Hippocampal formation (tissue), 2 donors: ENCODE measurements at regions not wholly inside any gene's neighbourhood (a gene's known extent, or its start where the extent isn't known, plus 50 kb on each side); places are given as distances from the start of the nearest gene placed in this dataset.
"Not testable (repeated sequence)": the region's sequence is repeated elsewhere in the genome, so short reads cannot be mapped to it uniquely, and the experiment has no call there.

Experiments used
- DNase-seq, 2 donors: peaks; one replicate each; lab custom pipeline; 2025; lab: John Stamatoyannopoulos, UW

GRCh38 chr2:217593732-217594131 lies 409.1 kb downstream of the TNS1 start:
- DNase-seq, result no peak

GRCh38 chr2:217588266-217588665 lies 414.5 kb downstream of the TNS1 start:
- DNase-seq, result no peak

- DNase-seq, result no peak
Observed at GRCh38 chr2:217585362-217585761, 417.4 kb downstream of the TNS1 start.

GRCh38 chr2:217580407-217580806 lies 422.4 kb downstream of the TNS1 start:
- DNase-seq, result not testable (repeated sequence)

DNA sequence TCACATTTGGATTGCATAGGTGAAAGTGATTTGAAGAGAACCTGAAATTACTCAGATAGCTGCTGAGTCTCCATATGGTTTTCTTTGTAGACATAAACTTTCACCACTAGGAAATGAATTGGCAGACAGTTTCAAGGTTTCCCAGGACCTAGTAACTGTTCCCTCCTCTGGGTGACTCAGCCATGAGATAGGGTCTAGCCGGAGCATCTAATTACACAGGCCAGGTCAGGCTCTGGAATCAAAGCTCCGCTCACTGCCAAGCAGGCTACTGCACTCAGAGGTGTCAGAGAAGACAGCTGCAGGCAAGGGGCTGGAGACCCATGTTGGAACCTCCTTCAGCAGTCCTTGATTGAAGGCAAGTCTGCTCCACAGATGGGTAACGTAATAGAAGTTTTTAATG lies 429.2 kb downstream of the TNS1 start:
- no peak for DNase-seq

DNA sequence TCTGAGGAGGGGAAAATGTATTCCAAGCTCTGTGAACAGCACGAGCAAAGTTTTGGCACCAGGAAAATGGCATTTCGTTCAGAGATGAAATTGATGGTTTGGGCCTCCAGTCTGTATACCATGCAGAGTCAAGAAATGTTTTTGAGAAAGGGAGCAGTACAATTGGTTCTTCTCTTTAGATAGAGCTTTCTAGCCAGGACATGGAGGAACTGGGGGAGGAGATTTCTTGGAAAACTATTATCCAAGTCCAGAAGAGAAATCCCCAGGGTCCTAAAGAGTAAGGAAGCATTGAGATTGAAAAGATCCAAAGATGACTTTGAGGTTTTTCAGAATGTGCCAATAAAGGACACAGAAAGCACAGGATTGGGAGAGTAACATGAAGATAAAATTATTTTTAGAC lies 432.4 kb downstream of the TNS1 start:
- DNase-seq, result no peak

DNA sequence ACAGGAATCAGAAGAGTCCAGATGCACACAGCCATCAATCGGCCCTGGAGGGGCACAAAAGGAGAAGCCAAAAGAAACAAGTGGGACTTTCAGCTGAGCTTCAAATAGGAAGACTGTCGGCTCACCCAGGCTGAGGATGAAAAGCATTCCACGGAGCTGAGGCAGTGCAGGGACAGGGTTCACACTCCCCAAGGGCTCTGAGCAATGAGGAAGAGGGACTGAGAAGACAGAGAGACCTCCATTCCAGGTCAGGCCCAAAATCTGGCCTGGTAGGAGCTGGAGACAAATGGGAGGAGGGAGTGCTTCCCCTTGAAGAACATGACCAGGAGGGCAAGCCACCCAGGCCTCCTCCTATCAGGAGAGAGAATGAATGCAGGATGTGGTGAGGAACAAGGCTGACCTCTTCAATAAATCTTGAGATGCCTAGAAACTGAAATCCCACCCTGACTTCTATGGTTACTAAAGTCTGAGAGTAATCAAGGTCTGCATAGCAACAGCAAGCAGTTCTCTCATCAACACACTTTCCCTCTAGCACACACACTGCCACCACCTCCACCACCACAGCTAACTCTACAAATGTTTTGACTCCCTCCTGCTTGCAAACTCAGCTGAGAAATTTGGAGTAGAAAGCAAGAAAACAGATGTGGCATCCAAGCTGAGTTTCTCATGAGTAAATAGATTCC lies 434.4 kb downstream of the TNS1 start:
- peak in 1 of 2 donors; percentile 12 for DNase-seq

DNA sequence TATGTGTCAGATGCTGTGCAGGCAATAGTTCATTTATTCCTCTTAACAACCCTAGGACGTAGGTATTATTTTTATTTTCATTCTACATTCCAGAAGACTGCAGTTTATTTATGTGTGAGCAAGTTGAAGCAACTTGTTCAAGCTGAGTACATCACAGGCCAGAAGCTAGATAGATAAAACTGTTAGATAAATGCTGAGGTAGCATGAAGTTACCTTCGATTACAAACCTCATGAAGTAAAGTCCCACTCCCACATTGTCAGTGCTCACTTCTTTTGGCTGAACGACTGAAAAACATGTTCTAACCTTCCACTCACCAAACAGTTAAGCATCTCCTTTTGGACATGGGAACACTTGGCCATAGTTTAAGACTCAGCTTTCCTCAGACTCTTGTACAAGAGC lies 439.2 kb downstream of the TNS1 start:
- no peak for DNase-seq

DNA sequence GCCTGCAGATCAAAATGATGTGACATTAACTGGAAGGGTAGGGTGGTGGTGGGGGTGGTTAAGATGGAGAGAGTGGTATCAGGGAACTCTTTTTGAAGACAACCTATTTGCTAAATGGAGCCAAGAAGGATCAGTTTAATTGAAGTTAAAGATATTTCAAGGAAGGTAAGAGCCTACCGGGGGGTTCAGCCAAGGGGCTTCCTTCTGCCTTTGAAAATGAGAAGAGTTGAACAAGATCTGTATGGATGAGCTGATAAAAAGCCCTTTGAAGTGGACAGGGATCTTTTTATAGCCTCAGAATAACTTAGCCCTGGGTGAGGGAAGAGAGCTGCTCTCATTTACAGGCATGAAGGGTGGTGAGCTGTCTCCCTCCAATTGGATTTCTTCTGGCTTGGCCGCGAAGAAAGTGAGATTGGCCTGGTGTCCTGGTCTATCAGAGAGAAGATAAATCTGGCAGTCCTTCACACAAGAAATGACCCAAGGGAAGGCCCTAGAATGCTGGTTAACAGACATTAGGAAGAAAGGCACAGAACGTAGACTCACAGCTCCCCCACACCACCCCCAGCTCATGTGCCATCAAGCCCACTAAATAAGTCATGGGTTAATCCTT lies 439.8 kb downstream of the TNS1 start:
- DNase-seq, result no peak

DNA sequence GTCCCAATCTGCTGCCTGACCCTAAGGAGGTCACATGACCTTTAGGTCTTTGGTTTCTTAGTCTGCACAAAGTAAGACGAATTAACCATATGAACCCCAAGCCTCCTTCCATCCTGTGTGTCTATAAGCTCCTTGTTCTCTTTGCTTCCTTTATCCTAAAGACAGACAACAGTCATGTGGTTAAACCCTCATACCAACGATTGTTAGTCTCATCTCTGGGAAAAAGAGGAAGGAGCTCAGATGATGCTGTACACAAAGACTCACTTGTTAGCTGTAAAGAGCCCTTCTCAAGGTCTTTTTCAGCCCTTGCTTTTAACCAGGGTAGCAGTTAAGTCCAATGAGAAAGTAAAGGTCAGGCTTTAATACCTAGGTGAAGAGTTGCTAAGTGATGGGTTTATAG lies 443.7 kb downstream of the TNS1 start:
- DNase-seq, result no peak

DNA sequence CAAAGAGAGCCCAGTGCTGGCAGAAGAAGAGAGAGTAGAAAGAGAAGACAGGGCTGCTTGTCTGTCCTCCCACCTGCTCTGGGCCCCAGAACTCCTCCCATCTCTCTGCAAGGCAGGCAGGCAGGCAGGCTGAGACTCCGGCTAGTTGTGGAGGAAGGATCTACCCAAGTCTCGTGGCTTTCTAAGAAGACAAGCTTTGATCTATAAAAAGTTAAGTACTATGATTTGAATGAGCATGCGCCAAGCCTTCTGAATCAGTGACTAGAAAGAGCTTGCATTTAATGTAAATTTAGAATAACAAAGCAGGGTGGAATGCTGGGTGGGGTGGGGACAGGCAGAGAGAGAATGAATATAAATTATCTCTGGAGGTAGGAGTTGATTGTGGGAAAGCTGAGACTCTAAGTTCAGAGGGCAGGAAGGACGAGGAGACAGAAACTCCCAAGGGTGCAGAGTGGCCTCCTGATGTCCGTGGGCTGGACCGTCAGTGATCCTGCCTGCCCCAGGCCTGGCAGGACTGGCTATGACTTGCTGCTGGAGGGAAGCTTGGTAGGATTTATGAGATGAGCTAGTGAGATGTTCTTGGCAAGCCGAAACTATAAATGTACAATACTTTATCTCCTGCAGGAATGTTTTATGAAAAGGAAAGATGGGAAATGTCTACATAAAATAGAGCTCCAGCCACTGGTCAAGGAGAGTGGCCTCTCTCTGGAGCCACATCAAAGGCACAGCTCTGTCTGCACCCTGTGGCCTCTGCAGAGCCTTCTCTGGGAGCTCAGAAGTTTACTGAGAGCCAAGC lies 447.5 kb downstream of the TNS1 start:
- DNase-seq, result no peak

DNA sequence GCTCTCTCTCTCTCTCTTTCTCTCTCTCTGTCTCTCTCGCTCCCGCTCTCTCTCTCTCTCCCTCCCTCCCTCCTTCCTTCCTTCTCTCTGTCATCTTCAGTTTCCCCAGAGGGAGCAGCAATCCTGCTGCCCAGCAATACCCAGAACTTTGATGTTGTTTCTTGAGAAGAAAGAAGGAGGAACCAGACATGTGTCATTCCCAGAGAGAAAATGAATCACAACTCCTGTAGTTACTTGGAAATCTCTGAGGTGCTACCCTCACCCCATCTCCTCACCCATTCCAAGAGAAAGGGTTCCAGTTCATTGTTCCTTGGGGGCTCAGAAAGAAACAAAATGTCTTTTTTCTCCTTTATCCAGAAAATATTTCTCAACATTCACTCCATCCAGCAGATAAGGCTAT lies 449.1 kb downstream of the TNS1 start:
- no peak for DNase-seq

DNA sequence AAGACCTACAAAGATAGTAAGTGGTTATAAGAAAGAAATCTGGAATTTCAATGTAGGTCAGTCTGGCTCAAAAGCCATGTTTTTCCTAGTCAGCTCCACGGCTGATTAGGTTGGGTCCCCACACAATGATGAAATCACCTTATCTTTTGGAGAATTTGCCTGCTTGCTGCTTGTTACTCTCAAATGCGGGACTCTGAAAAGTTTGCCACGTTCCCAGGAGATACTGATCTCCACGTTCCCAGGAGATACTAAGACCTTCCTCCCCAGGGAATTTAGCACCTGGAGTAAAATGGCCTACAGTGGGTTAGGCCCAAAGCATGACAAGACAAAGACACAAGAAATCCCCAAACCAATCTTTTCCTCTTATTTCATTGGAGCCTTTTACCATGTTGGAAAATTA lies 449.6 kb downstream of the TNS1 start:
- DNase-seq, result no peak

GRCh38 chr2:217552081-217552480 lies 450.7 kb downstream of the TNS1 start:
- no peak for DNase-seq

GRCh38 chr2:217551252-217551899 lies 451.4 kb downstream of the TNS1 start:
- no peak for DNase-seq

DNA sequence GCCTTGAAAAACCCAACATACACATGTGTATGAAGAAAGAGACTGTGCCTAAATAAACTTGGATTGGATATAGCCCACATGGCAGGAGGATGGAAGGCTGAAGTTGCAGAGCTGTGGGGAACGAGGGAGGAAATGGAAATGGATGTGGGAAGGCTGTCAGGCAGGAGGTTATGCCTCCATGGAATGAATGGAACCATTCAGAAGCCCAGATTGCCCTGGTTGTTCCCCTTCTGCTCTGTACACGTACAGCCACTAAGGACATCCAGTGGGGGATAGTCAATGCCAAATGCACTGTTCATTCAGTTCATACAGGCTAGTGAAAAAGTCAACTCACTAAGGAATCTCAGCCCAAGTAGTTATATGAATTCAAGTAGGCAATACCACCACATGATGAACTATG lies 463.7 kb downstream of the TNS1 start:
- DNase-seq, result no peak

- no peak for DNase-seq
Observed at GRCh38 chr2:217538719-217539118, 464.1 kb downstream of the TNS1 start.

GRCh38 chr2:217535957-217536708 lies 466.7 kb downstream of the TNS1 start:
- no peak for DNase-seq

- no peak for DNase-seq
Observed at GRCh38 chr2:217530392-217531090, 472.3 kb downstream of the TNS1 start.

GRCh38 chr2:217529271-217529670 lies 473.5 kb downstream of the TNS1 start:
- no peak for DNase-seq

- no peak for DNase-seq
Observed at GRCh38 chr2:217527590-217528202, 475.1 kb downstream of the TNS1 start.
